B cell (primary cell): ENCODE measurements at regions not wholly inside any gene's neighbourhood (a gene's known extent, or its start where the extent isn't known, plus 50 kb on each side); places are given as distances from the start of the nearest gene placed in this dataset.

Experiments
- EZH2 ChIP-seq: IDR thresholded peaks from 2 replicates; pipeline ENCODE4 v1.6.1; 2012; ENCODE audit warnings: borderline replicate concordance, low read depth, mild to moderate bottlenecking, moderate library complexity, low read length; ENCODE audit not compliant: insufficient read depth, poor library complexity, severe bottlenecking
- TF ChIP-seq, protein P1 (sequence below): fragments of 200-600 bp; IDR thresholded peaks from one replicate; pipeline ENCODE4 v1.8.0; 2022; ENCODE audit warnings: antibody characterized with exemption, mild to moderate bottlenecking

DNA sequence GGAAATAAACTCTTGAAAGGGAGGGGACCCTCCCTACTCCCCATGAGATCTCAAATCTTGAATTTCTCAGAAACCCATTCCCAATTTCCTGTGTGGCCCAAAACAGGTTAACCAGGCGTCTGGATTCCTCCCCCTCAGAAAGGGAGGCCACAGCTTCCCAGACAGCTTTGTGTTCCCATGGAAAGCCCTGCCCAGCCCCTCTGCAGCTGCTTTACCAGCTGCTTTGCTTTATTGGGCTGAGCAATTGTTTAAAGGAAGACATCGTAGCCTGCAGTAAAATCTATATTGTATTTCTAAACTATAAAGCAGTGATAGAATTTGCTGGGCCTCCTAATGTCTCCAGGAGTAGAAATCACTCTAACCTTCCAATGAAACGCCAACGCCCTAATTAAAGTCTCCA lies 97.4 kb downstream of the CHST1 start:
- TF ChIP-seq, protein P1, sequence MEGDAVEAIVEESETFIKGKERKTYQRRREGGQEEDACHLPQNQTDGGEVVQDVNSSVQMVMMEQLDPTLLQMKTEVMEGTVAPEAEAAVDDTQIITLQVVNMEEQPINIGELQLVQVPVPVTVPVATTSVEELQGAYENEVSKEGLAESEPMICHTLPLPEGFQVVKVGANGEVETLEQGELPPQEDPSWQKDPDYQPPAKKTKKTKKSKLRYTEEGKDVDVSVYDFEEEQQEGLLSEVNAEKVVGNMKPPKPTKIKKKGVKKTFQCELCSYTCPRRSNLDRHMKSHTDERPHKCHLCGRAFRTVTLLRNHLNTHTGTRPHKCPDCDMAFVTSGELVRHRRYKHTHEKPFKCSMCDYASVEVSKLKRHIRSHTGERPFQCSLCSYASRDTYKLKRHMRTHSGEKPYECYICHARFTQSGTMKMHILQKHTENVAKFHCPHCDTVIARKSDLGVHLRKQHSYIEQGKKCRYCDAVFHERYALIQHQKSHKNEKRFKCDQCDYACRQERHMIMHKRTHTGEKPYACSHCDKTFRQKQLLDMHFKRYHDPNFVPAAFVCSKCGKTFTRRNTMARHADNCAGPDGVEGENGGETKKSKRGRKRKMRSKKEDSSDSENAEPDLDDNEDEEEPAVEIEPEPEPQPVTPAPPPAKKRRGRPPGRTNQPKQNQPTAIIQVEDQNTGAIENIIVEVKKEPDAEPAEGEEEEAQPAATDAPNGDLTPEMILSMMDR, result no peak
- no peak for TF ChIP-seq EZH2
